Stimulated activated CD8-positive, alpha-beta memory T cell treated with anti-CD3 and anti-CD28 coated beads, Interleukin-12 subunit alpha, Interleukin-12 subunit beta, amount 100 ng/mL, for 1 hour (primary cell): ENCODE measurements at regions not wholly inside any gene's neighbourhood (a gene's known extent, or its start where the extent isn't known, plus 50 kb on each side); places are given as distances from the start of the nearest gene placed in this dataset.

Source experiments
- DNase-seq: peaks from one replicate; pipeline ENCODE4 v3.0.0-alpha.2; 2020; ENCODE audit warnings: low read depth

DNA sequence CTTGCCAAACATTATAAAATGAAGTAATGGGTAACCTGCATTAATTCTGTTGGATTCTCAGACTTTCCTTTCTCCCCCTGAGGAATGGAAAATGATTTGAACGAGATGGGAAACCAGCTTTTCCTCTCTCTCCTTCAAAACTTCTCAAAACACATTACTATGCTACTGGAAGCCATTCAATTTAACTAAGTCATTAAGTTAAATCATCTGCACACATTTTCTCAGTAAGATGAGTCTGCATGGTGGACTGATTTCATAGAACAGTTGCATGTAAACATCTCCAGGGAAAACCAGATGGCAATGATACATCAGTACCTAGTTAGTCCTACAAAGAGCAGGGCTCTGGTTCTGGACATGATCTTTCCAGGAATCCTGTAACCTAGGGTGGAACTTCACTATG lies 59.9 kb downstream of the BMP4 start:
- no peak for DNase-seq

DNA sequence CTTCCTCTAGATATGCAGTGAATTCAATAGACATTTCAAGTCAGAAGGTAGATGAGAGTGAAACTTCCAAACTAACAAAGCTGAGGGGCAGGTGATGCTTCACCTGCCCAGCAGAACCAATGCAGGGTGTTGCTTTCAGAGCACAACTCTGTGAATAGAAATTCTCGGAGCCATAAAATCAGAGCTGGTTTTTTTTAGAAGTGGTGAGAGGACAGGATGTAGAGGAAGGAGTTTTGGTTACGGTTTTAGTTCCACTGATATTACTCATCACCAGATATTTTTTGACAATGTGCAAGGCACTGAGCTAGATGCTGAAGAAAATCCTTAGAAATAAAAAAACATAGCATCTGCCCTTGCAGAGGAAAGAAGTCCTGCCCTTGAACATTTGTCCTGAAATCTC lies 62.2 kb downstream of the BMP4 start:
- DNase-seq, result no peak

DNA sequence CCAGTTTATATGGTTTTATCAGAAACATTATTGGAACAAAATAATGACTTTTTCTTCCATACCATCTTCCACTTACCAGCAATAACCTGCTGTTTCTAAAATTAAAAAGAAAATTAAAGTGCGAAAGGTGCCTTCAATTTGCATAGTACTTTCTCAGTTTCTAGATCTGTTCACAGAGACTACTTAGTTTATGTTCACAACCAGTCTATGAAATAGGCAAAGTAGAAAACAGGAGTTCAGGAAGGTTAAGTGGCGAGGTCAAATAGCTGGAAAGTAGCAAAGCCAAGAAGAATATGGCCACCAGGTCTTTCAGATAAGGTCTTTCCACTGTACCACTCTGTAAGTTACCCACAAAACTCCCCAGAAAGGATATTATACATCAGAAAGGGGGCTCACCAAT lies 63.3 kb downstream of the BMP4 start:
- DNase-seq, result no peak

DNA sequence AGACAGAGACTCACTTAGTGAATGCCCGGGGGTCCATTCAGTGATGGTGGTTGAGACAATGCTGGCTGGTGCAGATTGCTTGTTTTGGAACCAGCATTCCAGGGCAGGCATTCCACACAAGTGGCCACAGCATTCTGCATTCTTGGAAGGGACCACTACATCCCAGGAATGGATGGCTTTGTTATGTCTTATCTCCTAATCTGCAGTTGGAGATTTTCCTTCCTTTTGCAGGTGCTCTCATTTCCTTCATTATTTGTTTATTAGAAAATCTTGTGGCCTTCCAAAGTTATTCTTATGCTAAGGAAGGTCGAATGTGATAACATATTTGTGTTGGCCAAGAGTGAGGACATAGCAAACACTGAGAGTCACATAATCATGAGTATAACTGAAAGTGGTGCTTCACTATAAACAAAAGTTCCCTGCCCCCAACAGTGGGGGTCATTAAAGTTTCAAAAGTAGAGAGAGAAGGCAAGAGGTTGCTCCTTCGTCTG lies 66.0 kb downstream of the BMP4 start:
- no peak for DNase-seq

DNA sequence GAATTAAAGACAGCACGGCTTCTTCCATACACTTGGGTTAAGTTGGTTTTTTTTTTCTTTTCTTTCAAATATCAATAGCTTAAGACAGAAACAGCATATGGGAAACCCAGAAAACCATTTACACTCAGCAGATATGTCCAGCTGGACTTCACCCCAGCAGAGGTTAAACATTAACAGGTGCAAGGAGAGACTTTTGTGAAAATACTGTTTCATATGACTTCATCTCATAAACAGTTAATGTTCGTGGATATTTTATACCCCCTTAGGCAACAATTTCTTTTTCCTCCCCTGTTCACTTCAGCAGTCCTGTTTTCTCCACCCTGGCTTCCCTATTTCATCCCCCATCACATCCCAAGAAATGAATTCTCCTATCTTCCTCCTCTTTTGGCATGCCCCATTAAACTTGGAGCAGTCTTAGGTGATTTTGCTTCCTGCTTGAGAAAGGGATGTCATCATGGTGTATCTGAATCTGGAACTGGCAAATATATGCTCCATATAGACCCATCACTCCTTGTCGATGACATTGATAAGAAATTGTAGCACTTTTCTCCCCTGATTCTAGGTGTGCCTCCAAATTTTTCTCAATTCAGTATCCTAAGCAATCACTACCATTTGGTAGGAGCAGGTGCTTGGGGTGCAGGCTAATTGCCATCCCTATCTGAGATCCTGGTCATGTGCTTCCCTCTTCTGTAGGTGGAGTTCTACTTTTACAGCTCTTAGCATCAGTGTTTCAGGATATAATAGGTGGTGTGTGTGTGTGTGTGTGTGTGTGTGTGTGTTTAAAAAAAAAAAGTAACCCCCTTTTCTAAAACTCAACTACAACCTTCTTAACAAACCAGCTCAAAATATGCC lies 67.9 kb downstream of the BMP4 start:
- no peak for DNase-seq

DNA sequence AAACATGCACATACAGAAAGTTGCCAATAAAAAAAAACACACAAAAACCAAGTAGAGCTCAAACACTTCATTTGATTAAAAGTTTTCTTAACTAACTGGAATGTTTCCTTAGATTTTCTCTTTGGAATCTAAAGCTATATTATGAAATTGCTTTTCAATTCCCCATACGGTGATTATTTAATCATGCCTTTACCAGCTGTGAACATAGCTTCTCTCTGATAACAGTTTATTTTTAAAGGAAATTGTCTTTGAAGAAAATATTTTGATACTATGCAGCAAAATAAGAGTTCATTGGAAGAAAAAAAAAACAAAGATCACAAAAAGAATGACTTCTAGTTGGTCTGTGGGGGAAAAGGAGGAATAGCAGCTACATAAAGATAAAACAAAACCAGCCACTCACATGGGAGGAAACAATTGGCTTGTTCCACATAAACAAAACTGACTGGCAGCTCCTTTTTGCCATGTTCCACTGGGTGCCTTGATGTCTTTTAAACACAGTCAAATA lies 71.4 kb downstream of the BMP4 start:
- DNase-seq, result no peak

DNA sequence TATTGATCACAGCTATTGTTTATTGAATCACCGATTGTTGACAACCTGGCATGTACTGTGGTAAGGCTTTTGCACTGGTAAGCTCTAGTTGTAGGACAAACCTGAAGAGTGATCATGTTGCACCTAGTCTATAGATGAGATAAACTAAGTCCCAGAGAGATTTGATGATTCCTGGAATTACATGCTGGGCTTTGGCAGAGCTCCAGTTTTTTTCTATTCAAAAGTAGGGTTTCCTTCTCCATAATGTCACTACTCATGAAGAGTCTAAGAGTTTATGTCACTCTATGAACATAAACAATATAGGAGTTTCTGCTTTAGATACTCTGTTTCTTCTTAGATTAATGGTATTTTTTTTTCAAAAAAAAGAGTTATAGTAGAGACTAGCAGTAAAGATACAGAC lies 72.0 kb downstream of the BMP4 start:
- no peak for DNase-seq

DNA sequence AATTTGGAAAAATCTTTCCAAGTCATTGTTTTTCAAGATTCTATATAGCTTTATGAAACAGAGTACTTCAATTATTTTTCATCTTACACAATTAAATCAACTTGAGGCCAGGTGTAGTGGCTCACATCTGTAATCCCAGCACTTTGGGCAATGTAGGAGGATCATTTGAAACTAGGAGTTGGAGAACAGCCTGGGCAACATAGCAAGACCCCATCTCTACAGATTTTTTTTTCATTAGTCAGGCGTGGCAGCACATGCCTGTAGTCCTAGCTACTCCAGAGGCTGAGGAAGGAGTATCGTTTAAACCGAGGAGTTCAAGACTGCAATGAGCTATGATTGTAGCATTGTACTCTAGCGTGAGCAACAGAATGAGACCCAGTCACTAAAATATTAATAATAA lies 72.9 kb downstream of the BMP4 start:
- DNase-seq, result no peak

DNA sequence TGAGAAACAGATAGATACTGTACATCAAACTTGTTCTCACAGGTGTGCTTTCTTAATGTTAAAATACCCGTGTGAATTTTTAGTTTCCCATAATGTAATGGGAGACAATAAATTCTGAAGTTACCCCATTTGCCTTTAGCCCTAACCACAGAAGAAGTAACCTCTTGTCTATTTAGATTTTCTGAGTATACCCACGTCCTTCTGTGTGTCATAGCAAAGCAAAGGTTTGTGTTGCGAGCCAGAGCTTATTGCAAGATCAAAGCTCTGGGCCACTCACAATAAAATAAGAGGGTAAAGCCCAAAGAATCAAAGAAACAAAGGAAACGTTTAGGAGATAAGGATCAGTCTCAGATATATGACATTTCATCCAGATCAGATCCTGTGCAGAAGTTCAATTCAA lies 73.9 kb downstream of the BMP4 start:
- no peak for DNase-seq

DNA sequence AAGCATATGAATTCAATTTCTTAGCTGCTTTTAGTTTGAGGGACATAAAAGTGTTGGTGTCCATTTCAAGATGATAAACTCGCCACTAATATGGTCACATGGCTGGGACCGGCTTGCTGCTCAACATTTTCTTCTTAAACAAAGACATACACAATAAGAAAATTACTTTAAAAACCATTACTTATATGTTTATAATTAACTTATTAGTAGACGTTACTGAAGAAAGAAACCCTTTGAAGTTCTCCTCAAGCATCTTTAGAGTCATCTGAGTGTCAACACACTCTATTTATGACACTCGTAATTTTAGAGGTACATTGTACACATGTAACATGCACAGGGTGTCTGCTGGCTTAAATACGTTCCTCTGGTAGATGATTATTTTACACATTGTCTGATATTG lies 74.7 kb downstream of the BMP4 start:
- DNase-seq, result no peak

DNA sequence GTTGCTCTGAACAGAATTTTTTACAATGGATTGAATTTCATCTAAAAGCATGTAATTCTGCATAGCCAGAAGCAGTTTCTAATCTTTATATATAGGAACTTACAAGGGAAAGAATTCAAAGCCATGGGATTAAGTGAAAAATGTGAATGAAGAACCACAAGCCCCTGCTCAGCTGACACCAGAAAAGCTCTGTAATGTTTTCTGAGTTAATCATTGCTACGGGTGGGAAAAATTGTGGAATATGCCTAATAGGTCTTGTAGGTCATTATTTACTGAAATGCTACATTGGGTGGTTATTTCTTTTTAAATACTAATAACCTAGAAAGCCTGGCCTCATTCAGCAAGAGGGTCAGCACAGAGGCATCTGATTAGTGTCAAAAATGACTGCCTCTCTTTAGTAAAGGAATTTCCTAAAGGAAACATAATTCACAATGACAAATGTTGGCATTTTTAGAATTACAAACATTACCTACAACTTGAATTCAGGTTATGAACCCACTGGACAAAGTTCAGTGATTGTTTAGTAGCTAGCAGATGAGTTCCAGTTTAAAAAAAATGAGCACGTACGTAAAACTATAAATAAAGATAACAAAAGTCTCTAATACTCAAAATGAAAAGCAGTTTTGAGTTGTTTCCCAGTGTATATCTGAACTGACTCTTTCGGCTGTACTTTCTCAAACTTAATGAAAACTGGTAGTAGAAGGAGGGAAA lies 75.3 kb downstream of the BMP4 start:
- no peak for DNase-seq

DNA sequence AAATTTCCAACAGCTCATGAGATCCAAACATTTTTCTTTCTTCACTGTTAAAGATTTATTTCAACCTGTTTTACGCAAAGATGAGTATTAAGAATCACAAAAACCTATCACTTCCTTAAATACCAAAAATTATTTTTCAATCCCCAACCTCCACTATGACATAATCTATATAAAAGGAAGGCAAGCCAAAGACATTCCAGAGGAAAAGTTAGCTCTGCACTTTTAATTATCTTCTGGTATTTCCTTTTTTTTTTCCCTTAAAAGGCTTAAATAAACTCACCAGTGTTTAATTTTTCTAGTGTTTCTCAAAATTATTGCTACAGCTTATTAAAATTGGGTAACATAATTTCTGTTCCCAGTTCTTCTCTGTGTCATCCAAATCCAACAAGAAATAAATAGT lies 75.9 kb downstream of the BMP4 start:
- DNase-seq, result no peak

DNA sequence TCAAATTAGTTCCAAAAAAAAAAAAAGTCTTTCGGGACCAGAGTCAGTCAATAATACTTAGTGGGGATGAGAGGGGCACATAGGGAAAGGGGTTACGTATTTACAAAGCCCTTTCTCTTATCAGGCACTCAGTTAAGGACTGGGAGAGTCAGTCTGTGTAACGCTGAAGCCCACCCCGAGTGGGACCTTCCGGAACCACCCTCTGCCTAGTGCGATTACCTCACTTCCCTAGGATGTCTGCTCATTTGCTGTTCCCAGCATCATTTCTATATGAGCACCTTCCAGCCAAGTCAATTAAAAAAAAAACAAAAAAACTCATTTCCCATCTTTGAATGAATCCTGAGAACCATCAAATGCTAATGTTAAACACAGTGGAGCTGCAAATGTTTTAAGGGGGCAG lies 76.9 kb downstream of the BMP4 start:
- DNase-seq, result no peak

DNA sequence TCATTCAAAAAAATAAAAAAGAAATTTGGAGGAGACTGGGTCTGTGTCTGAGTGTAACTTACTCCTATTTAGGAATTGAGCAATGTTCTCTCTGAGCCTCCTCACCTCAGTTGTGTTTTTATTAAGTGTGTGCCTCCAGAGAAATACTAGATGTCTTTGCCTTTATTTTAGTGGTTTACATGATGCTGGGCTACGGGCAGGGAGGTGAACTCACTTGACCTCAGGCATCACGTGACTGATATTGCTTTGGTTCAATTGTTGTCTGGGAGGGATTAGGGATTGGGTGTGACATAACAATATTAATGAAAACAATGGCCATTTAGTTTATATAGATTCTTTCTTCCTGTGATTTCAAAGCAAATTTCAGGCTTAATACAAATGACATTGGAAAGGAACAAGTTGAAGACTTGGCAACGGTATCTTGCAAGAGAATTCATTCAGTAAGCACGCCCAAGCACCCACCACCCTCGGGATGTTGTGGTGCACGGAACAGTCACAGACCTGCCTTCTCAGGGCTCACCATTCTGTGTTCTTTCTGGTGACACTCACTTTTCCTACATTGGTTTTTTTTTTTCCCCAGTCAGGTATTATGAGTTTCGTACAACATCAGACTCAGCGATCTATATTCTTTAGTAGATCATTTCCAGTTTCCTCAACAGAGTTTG lies 77.5 kb downstream of the BMP4 start:
- no peak for DNase-seq

DNA sequence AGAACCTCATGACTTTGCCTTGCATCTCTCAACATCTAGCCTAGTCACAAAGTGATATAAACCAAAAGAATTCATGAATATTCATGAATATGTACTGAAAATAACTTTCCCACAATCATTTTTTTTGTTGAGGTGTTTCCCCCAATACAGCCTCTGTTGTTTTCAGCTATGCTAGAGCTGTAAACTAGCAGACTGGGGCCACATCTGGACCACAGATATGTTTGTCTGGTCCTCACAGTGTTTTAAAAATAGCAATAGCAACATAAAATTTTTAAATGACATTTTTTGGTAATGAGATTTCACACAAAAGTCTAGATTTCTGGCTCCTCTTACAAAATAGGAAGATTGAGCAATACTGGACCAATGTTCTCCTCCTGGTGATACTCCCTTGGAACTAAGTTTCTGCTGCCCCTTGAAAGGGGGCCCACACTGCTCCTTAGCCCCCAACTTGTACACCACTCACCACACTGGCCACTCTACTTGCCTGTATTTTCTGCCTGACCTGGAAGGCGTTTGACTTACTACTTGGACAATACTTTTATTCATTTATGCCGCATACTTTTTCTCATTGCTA lies 81.2 kb downstream of the BMP4 start:
- DNase-seq, result no peak

DNA sequence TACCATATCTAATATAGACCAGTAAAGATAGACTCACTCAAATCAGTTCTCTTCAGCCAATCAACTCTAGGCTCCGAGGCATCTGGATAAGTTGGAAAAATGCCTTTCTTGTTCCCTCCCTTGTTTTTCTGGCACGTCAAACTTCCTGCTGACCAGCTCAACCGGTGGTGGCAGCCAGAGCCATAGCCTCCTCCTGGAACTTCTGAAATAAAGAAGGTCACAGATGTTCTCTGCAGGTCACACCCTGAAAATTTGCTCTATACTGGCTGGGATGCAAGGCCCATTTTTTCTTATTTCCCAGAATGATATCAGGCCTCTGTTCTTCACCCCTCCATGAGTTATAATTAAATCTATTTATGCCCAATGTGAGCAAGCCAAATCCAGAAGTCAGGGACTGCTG lies 81.9 kb downstream of the BMP4 start:
- no peak for DNase-seq

DNA sequence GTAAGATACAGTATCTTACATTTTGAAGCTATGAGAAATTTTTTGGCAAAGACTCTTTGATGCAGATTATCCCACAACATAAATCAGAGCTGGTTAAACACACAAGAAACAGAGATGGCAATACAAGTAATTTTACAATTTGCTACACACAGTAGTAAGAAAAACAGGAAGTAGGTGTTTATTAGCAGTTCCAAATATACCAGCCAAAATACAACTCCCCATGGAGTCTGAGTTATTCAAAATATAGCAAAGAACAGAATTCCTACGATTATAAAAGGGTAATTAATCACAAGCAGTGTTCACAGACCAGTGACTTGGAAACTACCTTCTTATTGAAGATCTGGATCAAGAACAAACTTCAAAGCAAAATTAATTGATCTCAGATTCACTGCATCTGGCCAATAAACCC lies 83.9 kb downstream of the BMP4 start:
- no peak for DNase-seq

DNA sequence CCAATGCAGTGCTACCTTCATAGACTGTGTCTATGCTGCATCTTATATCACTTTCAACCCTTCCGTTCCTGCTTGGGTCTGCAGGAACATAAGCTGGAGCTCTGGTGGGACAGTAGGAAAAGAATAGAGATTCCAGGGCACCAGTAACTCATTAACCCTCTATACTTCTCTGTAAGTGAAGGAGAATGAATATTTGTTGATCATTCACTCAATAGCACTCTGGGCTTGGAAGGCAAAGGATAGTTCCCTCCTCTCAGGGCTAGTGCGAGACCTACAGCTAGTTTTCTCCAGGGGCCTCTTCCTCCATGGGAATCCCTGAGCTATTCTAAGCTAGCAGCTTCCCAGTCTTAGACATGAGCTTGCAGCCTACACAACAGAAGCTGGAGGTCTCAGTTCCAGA lies 84.7 kb downstream of the BMP4 start:
- no peak for DNase-seq

DNA sequence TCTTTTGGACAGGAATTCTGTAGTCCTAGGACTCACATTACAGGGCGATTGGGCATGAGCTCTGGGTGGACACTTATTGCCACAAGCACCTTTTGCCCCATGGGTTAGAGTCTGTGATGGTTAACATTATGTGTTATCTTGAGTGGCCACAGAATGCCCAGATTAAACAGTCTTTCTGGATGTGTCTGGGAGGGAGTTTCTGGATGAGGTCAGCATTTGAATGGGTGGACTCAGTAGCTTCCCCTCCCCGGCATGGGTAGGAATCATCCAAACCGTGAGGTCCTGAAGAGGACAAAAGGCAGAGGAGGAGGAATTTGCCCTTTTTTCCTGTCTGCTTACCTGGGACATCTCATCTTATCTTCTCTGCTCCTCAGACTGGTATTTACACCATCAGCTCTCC lies 85.6 kb downstream of the BMP4 start:
- DNase-seq, result no peak

DNA sequence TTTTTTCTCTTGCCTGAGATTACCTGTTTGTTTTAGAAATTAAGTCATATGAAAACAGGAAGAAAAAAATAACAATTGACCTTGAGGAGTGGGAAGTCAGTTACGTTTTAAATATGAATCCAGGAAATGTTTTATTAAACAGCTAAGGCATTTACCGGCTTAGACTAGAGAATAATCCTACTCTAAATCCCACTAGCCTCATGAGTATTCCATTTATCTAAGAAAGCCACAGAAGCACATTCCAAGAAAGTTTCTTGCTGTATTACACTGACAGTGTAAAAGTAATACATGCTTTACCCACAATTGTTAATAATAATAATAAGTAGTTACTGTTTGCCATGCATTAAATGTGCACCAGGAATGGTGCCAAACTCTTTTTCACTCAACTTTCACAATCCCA lies 90.9 kb downstream of the BMP4 start:
- no peak for DNase-seq

DNA sequence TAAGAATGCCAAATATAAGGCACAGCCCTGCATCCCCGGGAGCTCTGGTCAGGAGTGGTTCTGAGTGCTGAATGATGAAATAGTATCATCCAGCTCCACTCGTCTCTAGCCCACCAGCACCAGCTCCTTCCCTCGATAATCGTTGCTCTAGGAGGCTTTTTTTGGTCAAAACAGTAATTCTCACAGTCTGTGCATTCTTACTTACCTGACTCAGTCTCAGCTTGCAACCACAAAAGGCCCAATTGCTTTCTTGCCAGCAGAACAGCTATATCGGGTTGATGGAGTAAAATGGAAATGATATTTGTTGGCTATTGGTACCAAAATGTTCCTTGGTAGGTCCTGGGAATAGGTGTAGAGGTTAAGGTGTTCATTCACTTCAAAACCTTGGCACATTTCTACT lies 94.8 kb downstream of the BMP4 start:
- DNase-seq, result no peak

DNA sequence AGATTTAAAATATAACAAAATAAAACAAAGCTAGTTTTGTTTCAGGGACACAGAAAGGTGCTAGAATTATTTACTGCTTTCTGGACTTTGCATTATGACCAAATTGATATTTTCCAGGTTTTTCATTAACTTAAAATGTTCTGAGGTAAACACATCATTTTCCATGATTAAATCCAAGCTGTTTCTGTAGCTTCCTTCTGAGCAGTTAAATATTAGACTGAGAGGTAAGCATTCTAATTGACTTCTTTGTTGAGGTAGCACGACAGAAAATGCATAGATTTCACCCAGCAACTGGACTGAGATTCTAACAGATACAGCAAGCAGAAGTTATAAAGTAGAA lies 98.3 kb downstream of the BMP4 start:
- DNase-seq, result no peak
